ENCODE measurements at regions not wholly inside any gene's neighbourhood (a gene's known extent, or its start where the extent isn't known, plus 50 kb on each side); places are given as distances from the start of the nearest gene placed in this dataset.

DNA sequence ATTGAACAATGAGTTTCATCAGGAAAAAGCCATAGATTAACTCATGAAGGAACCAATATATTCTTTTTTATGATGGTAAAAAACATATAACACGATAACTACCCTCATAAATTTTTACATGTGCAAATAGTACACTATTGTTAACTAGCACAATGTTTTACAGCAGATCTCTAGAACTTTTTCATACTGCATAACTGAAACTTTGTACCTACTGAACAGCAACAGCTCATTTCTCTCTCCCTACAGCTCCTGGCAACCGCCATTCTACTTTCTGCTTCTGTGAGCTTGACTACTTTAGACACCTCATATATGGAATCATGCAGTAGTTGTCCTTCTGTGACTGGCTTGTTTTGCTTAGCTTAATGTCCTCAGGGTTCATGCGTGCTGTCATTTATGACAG lies 235.4 kb downstream of the NFKBIZ start:
- DNase-seq = no peak

DNA sequence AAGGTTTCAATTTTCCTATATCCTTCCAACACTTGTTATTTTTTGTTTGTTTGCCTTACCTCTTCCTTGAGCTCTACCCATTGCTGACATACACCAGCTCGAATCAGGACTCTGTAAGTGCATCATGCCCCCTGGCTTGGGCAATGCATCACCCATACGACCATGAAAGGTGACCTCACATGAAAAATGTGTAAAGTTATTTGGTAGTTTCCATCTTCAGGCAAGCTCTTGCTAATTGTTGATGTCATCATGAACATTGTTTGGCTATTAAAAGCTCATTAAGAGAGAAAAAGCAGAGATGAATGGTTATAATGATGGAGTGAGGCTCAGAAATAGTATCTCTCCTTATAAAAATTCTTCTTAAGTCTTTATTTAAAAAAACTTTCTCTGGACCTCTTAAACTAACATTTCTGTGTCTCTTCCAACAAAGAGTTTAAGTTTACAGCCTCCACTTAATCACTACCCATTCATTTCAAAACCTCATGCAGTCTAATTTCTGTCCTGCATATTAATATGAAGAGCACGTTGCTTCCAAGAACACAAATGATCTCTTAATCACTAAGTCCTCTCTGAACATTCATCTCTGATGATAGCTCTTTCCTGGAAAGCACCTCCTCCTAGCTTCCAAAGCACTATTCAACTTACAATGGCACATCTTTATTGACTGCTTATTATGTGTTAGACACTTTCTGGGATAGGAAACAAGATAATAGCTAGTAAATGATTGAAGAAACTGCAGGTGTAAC lies 236.3 kb downstream of the NFKBIZ start:
- no peak for DNase-seq

DNA sequence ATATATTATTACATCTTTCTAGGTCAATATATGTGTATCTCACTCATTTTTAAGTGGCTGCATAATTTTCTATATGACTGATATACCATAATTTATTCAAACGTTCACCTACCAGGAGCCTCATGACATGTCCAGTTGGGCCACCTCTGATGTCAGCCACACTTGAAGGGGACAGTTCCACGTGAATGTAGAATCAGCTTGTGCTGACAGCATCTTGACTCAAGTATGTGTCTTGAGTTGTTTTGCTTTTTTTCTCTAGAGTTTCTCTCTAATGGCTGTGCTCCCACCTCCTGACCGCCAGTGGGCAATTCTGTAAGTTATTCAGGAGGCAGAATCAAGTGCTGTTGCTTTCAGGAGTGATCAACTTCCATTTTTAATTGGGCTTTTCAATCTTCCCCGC lies 237.9 kb downstream of the NFKBIZ start:
- no peak for DNase-seq

DNA sequence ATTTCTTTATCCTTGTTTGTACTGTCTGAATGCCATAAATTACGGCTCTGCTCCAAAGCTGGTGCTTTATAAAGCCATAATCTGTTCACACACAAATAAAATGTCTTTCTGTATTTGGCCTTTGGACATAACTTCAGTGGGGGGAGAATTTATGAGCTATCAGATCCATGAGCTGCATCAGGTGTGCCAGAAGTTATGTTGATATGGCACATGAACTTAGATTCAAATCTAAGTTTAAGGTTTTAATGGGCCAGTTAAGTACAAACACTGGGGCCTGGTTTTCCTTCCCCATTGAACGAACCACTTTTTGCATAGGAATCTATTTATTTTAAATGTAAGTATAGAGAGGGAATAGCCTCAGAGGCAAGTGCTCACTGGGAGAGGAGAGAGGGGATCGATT lies 239.9 kb downstream of the NFKBIZ start:
- no peak for DNase-seq

DNA sequence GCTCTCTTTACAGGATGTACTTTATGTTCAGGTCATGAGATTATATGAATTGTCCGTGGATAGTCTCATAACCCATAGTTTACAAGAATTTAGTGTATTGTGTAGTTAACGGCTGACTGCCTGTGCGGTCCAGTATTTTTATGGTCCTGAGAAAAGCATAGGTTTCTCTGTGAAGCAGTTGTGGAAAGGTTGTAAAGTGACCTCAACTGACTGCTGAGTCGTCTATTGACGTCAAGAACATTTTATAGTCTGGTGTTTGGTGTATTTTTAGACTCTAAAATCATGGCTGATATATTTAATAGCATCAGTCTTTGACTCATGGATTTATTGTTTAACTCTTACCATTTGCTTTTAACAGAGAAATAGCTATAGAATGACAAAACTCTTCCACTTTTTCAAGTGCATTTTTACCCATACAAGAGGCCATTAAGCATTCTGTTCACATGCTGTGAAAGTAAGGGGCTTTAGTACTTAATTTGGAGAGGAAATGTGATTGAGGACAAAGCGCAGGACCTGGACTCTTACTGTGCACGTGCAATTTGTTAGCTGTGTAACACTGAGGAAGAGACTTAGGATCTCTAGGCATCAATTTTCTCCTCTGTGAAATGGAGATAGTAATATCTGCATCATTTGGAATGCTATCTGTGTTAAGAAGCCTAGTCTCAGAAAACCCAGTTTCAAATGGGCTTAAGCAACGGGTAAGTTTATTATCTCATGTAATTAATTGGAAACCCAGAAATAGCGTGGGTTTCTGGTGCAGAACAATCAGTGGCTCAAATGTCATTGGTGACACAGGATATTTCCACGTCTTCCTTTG lies 240.8 kb downstream of the NFKBIZ start:
- no peak for DNase-seq

DNA sequence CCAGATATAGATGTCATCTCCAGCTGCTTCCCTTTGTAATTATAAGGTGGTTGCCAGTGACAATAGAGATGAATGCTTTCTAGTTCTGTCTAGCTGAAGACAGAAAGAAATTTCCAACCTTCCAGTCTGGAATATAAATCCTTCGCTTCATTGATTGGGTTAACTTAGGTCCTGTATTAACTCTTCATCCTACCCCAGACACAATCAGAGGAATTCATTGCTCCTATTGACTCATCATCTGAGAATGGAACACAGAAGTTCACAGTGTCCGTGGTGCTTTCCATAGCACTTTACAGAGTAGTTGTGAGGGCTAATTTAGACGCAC lies 241.4 kb downstream of the NFKBIZ start:
- no peak for DNase-seq

DNA sequence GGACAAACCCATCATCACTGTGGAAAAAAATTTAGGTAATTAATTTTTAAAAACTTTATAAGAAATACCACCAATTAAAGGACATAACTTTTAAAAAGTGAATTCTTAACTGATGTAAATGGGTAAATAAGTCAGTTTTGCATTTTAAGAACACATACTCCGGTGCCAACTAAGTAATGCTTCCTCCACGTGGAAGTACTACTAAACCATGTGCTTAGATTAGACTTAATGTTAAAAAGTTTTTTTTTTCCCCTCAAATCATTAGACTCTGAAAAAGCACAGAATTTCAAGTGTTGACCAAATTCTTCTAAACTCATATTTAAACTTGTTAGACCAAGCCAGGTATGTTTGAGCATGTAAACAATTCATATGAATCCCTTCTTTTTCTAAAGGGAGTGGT lies 242.0 kb downstream of the NFKBIZ start:
- no peak for DNase-seq

DNA sequence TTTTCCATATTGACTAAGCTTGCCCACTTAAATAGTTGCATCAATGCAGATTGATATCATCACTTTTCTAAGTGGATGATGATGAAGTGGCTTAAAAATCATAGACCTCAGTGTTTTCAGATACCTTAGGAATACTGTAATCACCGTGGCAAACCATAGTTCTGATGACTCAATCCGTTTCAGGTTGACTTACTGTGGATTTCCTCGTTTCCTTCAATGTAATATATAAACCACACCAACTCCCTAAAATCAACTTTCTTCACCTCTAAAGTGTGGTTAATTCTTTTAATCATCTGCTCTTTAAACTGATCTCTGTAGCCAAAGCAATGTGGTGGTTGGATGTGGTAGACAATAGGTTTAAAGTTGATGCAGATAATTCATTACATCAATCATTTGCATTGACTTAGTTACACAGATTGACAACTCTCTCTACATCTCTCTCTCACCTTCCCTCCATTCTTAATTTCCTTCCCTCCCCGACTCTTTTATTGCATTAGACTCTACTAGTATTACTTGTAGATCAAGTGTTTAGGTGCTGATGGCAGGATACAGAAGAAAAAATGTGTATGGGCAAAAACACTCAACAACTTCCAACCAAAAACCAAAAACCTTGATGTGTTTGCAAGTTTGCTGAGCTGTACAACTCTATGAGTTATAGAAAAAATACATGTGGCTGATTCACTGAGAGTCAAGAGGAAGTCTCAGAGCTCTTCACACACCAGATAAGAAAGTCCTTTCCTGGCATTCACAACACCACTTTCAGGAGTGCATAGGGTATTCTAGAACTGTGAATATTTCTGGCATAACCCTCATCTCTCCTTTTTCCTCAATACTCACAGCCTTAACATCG lies 243.5 kb downstream of the NFKBIZ start:
- DNase-seq = peak in 2 of 4 experiments; percentile 17 to 36

DNA sequence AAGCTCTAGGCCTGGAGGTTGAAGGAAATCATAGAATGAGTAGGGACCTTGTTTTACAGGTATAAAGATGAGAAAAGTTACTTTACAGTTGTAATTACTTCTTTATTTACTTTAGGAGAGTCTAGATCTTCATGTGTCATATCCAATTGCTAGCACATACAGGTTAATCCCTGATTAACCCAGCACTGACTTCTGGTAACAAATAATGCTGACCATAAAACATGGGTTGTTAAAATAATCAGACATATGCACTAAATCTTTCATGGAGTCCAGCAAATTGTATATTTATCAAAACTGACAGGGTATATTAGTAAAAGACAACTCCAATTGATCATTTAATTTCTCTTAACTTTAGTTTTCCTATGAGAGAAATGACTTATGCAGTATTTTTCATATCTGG lies 245.2 kb downstream of the NFKBIZ start:
- DNase-seq = no peak

DNA sequence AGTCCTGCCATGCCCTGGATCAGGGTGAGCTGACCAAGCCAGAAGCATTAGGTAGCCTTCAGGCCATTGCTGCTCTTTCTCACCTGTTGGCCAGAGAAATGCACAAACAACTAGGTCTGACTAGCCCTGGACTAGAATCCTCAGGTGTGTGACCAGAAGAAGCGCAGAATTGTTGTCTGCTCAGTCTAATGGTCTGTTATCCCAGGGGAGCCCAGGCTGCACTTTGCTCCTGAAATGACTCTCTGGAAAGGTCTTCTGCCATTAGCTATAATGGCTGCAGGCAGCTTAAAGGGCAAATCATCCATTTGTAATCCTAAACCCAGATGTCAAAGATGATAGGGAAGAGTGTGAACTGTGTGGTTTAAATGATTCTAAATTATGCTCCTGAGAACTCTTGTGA lies 246.1 kb downstream of the NFKBIZ start:
- DNase-seq = no peak

DNA sequence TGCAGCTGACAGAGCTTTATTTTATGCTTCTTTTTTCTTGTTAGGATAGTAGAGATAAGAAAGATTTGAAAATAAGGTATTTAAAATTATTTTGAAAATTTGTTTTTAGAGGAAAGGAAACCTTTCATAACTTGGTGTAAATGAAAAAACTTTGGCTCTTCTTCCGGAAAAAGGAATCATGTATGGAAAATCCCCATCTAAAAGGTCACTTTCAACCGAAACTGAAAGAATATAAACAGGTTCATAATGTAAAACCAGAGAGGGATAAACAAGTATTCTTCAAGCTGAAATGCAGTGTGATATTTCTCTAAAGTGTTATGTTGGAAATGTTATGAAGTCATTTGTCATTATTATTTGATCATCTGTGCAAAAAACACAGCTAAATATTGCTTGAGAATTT lies 246.8 kb downstream of the NFKBIZ start:
- no peak for DNase-seq

DNA sequence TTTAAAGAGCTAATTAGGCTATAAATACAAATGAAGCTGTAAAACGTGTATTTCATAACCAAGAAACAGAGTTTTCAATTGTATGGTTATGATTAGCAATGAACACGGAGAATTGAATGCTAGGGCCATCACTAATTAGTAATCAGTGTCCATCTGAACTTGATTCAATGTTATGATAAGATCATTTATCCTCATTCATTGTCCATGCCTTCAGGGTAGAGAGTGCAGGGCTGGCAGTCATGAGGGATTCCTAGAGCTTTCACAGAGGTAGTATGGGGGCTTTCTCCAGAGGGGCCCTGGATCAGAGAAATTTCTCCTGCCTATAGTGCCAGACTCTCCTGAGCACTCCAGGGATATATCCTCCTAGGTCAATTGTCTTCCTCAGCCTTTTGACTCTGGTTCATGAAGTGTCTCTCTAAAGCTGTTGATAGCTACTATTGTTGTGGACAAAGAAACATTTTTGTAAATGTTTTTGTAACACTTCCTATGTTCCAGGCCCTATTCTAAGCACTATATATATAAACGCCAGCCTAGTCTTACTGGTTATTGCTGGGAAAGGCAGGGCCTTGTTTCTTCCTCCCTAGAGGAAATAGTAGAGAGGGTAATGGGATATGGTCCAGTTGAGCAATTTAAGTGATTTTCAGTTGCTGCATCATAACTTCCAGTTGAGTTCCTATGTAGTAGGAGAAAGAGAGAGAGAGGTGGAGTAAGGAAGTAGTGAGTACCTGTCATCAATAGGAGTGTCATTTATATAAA lies 249.0 kb downstream of the NFKBIZ start:
- DNase-seq = no peak

DNA sequence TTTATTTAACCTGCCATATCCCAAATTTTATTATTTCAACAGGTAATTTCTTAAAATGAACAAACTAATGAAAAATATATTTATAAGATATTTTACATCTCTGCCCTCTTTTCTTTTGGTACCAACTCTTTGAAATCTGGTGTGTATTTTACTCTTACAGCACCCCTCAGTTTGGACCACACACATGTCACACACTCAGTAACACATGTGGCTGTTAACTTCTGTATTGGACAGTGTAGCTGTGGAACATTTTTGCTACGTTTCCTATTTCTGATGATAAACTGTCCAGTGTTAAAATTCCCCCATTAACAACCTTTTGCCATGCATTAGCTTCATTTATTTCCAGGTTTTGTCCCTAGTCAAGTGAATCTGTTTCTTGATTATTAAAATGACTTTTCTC lies 250.6 kb downstream of the NFKBIZ start:
- DNase-seq = no peak

DNA sequence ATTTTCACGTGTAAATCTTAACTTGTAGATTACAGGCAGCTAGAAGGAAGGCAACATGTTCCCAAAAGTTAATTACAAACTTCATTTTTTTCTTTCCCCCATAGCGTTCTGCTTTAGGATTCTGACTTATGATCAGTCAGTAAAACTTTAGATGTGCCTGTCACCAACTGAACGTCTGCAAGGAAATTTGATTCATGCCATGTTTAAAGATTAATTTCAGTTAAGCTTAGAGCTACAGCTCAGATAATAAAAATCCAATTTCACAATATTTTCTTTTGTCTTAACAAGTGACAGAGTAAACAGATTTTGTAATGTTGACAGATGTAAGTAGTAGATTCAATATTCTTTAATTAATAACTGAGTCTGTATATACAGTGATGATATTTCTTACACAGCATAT lies 253.1 kb downstream of the NFKBIZ start:
- no peak for DNase-seq

DNA sequence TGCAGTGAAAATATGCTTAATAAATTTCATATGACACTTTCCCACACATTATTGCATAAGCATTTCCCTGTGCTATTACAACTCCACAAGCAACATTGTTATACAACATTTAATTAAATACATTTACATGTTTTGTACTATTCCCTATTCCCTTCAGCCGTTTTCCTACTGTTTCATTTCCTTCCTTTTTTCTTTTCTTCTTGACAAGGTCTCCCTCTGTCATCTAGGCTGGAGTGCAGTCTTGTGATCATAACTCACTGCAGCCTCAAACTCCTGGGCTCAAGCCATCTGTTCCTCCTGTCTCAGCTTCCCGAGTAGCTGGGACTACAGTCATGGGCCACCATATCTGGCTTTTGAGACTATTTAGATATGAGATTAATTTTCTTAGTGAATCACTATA lies 254.7 kb downstream of the NFKBIZ start:
- peak; percentile 52 to 76 (median 72) for DNase-seq

DNA sequence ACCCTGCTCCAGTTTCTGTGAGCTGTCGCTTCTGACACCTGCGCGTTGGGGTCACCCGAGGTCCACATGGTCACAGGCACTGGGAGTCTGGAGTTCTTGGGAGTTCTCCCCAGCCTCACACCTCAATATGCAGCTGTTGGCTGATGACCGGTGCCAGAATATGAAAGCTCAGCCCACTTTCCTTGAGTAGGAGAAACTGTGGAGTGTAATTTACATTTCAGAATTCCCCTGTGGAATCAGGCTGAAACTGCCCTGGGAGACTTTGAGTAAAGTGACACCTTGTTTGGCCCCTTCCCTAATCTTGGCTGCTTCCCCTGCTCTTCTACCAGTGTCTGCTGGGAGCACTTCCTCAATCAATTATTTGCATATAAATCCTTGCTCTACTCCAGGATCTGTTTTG lies 255.9 kb downstream of the NFKBIZ start:
- DNase-seq = peak; percentile 35 to 56 (median 38)

DNA sequence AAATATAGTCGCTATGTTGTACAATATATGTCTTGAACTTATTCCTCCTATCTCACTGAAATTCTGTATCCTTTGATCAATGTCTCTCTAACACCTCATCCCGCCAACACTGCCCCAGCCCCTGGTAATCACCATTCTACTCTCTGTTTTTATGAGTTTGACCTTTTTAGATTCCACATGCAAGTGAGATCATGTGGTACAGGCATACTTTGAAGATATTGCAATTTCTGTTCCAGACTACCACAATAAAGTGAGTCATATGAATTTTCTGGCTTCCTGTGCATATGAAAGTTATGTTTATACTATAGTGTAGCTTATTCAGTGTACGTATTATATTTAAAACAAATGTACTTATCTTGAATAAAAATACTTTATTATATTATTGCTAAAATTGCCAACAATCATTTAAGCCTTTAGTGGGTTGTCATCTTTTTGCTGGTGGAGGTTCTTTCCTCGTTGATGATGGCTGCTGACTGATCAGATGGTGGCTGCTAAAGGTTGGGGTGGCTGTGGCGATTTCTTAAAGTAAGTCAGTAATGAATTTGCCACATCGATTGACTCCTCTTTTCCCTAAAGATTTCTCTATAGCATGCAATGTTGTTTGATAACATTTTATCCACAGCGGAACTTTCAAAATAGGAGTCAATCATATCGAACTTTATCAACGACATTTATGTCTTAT lies 257.2 kb downstream of the NFKBIZ start:
- peak in 2 of 4 experiments; percentile 25 to 27 for DNase-seq

DNA sequence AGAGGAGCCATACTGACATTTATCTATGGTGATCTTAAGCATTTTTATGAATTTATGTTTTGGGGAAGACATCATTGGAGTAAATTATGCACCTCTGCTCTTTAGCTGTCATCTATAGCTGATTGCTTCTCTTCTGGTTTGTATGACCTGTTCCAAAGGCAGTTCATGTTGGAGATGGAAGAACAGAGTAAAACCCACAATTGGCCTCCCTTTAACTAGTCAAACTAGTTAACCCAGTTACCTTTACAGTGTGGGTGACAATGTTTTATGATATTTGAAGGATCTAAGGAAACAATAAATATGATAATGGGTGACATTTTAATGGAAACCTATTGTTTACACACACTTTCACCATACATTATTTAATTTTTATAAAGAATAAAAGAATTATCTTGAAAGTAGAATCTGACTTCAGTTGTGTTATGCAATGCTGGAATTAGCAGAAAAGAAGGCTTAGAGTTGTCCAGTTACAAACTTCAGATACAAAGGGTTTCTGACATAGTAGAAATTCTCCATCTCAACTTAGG lies 263.5 kb downstream of the NFKBIZ start:
- no peak for DNase-seq

DNA sequence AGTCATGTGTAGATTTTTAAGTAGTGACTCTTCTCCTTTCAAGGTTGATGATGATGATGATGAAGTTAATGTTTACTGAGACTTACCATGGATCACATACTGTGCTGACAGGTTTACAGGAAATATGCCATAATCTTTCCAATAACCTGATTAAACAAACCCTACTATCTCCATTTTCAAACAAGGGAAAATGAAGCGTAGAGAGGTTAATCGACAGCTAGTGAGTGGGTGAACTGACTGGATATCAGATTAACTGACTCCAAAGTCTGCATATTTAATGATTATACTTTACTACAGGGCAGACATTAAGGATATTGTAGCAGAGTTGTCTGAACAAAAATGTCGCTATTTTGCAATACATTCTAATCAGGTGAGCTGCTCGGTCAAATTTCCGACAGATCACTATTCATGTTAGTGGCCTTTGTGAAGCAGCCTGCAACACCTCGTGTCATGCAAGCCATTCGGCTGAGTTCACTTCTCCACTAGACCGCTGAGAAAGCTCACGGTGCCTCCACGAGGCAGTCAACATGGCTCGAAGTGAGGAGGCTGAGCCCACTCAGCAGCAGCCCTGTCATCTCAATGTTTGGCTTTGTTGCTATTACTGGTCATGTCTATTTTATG lies 264.2 kb downstream of the NFKBIZ start:
- no peak for DNase-seq

DNA sequence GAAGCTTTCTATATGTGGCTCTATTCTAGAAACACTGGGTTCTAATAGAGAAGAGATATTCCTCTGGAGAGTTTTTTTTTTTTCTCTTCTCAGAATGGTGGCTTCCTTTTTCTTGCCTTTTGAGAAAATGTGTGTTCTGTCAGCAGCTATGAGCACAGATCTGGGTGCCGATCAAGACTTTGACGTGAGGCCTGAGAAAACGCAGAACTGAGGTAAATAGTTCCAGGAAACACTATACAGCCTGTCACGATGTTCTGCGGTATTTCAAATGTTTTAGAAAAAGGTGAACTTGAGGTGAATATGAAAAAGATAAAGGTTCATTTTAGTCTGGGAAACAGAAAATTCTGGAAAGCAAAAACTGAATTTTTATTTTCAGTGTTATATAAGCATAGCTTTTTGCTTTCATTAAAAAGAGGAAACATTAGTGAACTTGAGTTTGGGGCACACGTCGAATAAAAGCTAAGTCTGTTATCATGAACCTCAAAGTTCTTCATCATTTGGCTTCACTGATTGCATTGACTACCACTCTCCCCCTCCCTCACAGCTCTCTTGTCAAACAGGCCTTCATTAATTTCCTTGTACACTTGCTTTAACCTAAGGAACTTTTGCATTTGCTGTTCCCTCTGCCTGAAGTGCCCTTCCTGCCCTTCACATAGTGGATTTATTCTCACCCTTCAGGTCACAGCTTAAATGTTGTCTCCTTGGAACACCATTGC lies 265.1 kb downstream of the NFKBIZ start:
- DNase-seq = peak in 3 of 4 experiments; percentile 18 to 38 (median 23)

DNA sequence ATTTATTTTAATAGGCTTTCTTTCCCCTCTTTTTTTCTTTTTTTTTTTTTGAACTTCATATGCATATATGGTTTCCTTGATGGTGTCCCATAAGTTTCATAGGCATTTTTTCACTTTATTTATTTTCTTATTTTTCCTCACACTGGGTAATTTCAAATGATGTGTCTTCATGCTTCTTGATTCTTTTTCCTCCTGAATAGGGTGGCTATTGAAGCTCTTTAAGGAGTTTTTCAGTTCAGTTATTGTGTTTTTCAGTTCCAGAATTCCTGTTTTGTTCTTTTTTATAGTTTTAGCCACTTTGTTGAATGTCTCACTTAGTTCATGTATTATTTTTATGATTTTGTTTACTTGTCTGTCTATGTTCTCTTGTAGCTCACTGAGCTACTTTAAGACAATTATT lies 273.2 kb downstream of the NFKBIZ start:
- no peak for DNase-seq
